ENCODE measurements at regions not wholly inside any gene's neighbourhood (a gene's known extent, or its start where the extent isn't known, plus 50 kb on each side); places are given as distances from the start of the nearest gene placed in this dataset.

- Histone ChIP-seq H4K20me1 (no peaks in the 10 kb centered on the region), H3K4me2 (peak overlapping the region; percentile 75), H3K27ac (no peak overlapping the region), H3K36me3 (no peaks in the 10 kb centered on the region), H3K9me3 (0 out of 2 replicates have a peak, but pooled peaks cover 3% of the 10 kb centered on the region), H3K4me3 (no peak overlapping the region), H3K9ac (no peak overlapping the region), H3K4me1 (peaks cover 42% of the 10 kb centered on the region), H3K27me3 (no peaks in the 10 kb centered on the region)
- TF ChIP-seq Cebpa-rat (IDR thresholded peaks at IDR 0.05) = no peak
Measured at GRCh38 chr2:236345081-236345714, 81.0 kb upstream of the ASB18 start.

GRCh38 chr2:236346366-236346765, 82.2 kb upstream of the ASB18 start:
- TF ChIP-seq Cebpa-rat (IDR thresholded peaks at IDR 0.05) = no peak
- Histone ChIP-seq H3K27ac (no peak overlapping the region), H3K4me1 (peaks cover 42% of the 10 kb centered on the region), H3K4me3 (no peak overlapping the region), H3K27me3 (no peaks in the 10 kb centered on the region), H3K4me2 (no peak overlapping the region), H3K9me3 (no peaks in the 10 kb centered on the region), H3K36me3 (no peaks in the 10 kb centered on the region), H4K20me1 (no peaks in the 10 kb centered on the region), H3K9ac (no peak overlapping the region)

GRCh38 chr2:236348279-236348678, 84.1 kb upstream of the ASB18 start:
- H3K9ac ChIP-seq = no peak overlapping the region
- H3K4me1 ChIP-seq = peaks cover 23% of the 10 kb centered on the region
- no peaks in the 10 kb centered on the region for H3K27me3 ChIP-seq
- TF ChIP-seq Cebpa-rat (IDR thresholded peaks at IDR 0.05) = no peak
- H3K36me3 ChIP-seq = no peaks in the 10 kb centered on the region
- no peak overlapping the region for H3K4me2 ChIP-seq
- no peak overlapping the region for H3K27ac ChIP-seq
- no peaks in the 10 kb centered on the region for H4K20me1 ChIP-seq
- H3K4me3 ChIP-seq = no peak overlapping the region
- no peaks in the 10 kb centered on the region for H3K9me3 ChIP-seq

GRCh38 chr2:236348976-236349375, 84.8 kb upstream of the ASB18 start:
- TF ChIP-seq Cebpa-rat (IDR thresholded peaks at IDR 0.05) = no peak
- Histone ChIP-seq H3K4me2 (no peak overlapping the region), H3K9ac (no peak overlapping the region), H4K20me1 (no peaks in the 10 kb centered on the region), H3K27ac (no peak overlapping the region), H3K9me3 (no peaks in the 10 kb centered on the region), H3K27me3 (no peaks in the 10 kb centered on the region), H3K4me1 (peaks cover 16% of the 10 kb centered on the region), H3K36me3 (no peaks in the 10 kb centered on the region), H3K4me3 (no peak overlapping the region)

- Histone ChIP-seq H3K9ac (no peak overlapping the region), H3K4me2 (no peak overlapping the region), H4K20me1 (no peaks in the 10 kb centered on the region), H3K4me3 (no peak overlapping the region), H3K27me3 (no peaks in the 10 kb centered on the region), H3K27ac (no peak overlapping the region), H3K4me1 (peaks cover 1% of the 10 kb centered on the region; the same call in 1 of the 2 replicates), H3K9me3 (no peaks in the 10 kb centered on the region), H3K36me3 (no peaks in the 10 kb centered on the region)
- no peak for TF ChIP-seq Cebpa-rat (IDR thresholded peaks at IDR 0.05)
Measured at GRCh38 chr2:236350426-236350825, 86.2 kb upstream of the ASB18 start.

GRCh38 chr2:236351966-236352525, 87.8 kb upstream of the ASB18 start:
- no peak for TF ChIP-seq Cebpa-rat (IDR thresholded peaks at IDR 0.05)
- no peaks in the 10 kb centered on the region for H3K27me3 ChIP-seq

GRCh38 chr2:236352761-236353593, 88.8 kb upstream of the ASB18 start:
- Histone ChIP-seq H4K20me1 (no peaks in the 10 kb centered on the region), H3K9ac (no peak overlapping the region), H3K9me3 (no peaks in the 10 kb centered on the region), H3K4me3 (no peak overlapping the region), H3K36me3 (no peaks in the 10 kb centered on the region), H3K4me1 (no peaks in the 10 kb centered on the region), H3K4me2 (no peak overlapping the region), H3K27ac (no peak overlapping the region), H3K27me3 (no peaks in the 10 kb centered on the region)
- TF ChIP-seq Cebpa-rat (IDR thresholded peaks at IDR 0.05) = no peak

More at GRCh38 chr2:236351966-236352525, 87.8 kb upstream of the ASB18 start:
- H3K9me3 ChIP-seq = no peaks in the 10 kb centered on the region
- no peak overlapping the region for H3K4me3 ChIP-seq
- H3K4me1 ChIP-seq = no peaks in the 10 kb centered on the region
- H4K20me1 ChIP-seq = no peaks in the 10 kb centered on the region
- no peak overlapping the region for H3K9ac ChIP-seq
- no peak overlapping the region for H3K27ac ChIP-seq
- H3K36me3 ChIP-seq = no peaks in the 10 kb centered on the region
- no peak overlapping the region for H3K4me2 ChIP-seq

GRCh38 chr2:236353594-236353942, 89.4 kb upstream of the ASB18 start:
- Histone ChIP-seq H3K9ac (no peak overlapping the region), H3K36me3 (no peaks in the 10 kb centered on the region), H3K27ac (no peak overlapping the region), H3K4me1 (no peaks in the 10 kb centered on the region), H3K9me3 (no peaks in the 10 kb centered on the region), H4K20me1 (no peaks in the 10 kb centered on the region), H3K4me3 (no peak overlapping the region), H3K27me3 (no peaks in the 10 kb centered on the region), H3K4me2 (no peak overlapping the region)
- TF ChIP-seq Cebpa-rat (IDR thresholded peaks at IDR 0.05) = no peak

- Histone ChIP-seq H3K4me1 (no peaks in the 10 kb centered on the region), H4K20me1 (no peaks in the 10 kb centered on the region), H3K9me3 (no peaks in the 10 kb centered on the region), H3K4me2 (no peak overlapping the region), H3K27ac (no peak overlapping the region), H3K27me3 (no peaks in the 10 kb centered on the region), H3K36me3 (no peaks in the 10 kb centered on the region), H3K9ac (no peak overlapping the region), H3K4me3 (no peak overlapping the region)
- TF ChIP-seq Cebpa-rat (IDR thresholded peaks at IDR 0.05) = no peak
Measured at GRCh38 chr2:236354056-236354940, 90.1 kb upstream of the ASB18 start.

Data from BLaER1 (cell line).